Renal cortex interstitium (tissue), 11 donors: ENCODE measurements at regions not wholly inside any gene's neighbourhood (a gene's known extent, or its start where the extent isn't known, plus 50 kb on each side); places are given as distances from the start of the nearest gene placed in this dataset.
A peak's percentile ranks its signal among the peaks of the same experiment; 100 is the strongest.

Experiments
- DNase-seq, 11 donors: peaks; one replicate each; pipeline ENCODE4 v3.0.0-alpha.2; 2013; ENCODE audit warnings: low read depth in 9 of 11, low spot score in 4 of 11; ENCODE audit errors: extremely low read depth in 1 of 11

DNA sequence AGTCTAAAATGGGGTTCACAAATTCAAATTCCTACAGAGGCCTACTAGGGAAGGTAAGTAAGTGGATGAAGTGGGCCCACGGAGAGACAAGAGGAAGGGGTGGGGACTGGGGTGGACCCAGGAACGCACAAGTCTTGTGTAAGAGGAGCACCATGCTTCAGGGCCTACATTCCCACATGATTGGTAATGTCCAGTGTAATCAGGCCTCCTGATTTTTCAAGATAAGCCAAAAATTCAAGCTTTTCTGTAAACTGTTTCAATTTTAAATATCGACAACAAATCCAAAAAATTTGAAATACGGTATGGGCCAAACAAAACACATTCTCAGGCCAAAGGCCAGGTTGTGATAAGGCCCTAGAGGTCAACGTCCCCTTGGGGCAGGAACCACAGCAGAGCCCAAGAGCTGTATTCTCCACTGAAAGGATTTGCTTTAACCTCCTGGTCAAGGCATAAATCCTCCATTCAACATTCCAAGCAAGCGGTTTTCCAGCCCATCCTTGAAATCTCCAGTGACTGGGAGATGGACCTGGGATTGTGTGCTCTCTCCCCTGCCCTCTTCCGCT lies 116.4 kb downstream of the TRIM29 start:
- DNase-seq: no peak

DNA sequence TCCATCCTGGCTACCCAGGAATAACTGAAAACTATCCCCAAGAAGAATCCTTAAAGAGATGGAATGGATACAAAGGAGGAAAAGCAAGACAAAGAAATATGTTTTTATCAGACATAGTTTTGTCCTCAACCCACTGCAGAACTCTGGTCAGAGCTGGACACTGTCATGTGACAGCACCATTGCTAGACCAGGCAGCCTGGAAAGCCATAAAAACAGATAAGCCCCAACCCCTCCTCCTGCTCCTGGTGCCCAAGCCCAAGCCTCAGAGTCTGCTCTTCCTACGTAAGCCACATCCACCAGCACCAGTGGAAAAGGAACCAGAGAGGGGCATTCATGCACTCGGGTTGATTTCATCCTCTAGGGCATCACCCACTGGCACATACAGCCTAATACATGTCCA lies 116.9 kb downstream of the TRIM29 start:
- no peak for DNase-seq

DNA sequence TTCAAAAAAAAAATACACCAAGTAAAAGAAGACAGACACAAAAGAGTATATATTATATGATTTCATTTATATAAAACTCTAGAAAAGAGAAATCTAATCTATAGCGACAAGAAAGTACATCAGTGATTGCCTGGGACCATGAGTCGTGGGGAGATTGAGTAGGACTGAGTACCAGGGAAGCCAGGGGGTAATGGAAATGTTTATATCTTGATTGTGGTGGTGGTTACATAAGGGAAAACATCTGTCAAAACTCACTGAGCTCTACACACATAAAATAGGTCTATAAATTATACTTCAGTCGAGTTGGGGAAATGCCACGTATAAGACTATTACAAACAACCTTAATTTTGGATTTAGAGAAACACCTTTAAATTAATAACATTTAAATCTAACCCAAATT lies 117.4 kb downstream of the TRIM29 start:
- DNase-seq: no peak

- DNase-seq: no peak
These were observed 118.7 kb downstream of the TRIM29 start for GRCh38 chr11:120019191-120019590.

- no peak for DNase-seq
These were observed 120.2 kb downstream of the TRIM29 start for GRCh38 chr11:120017582-120018150.

GRCh38 chr11:120013325-120014250 lies 124.3 kb downstream of the TRIM29 start:
- peak in 7 of 11 donors; percentile 29 to 39 (median 32) for DNase-seq

GRCh38 chr11:120012245-120012644 lies 125.7 kb downstream of the TRIM29 start:
- no peak for DNase-seq

DNA sequence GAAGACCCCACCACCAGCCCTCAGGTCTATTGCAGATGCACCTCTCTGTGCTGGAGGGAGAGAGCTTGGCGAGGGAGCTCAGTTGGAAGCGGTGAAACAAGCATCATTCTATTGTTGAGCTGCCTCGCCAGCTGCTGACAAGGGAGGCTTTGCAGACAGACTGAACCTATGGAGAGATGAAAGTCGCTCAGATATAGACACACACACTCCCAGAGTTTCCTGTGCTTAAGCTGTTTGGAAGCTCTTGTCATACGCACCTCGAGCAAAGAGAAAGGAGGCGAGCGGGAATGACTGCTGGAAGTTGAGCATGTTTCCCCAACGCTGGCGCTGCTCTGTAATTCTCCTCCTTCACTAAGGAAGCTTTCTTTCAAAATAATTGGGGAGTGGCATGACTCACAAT lies 126.1 kb downstream of the TRIM29 start:
- DNase-seq: no peak

DNA sequence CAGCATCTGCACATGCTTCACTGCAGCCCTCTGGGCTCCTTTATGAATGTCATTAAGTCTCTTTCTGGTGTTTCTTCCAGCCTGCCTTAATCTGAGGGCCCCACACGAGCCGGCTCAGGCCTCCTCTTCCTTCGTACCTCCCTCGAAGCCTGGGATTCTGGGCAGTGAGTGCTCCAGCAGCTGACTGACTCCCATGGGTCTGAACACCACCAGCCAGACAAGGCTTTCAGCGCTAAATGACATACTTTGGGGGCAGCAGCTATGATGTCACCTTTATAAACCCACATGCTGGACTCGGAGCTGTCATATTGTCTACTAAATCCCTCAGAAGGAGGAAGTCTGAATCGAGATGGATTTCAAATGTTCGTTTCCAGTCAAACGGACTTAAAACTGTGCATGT lies 127.1 kb downstream of the TRIM29 start:
- no peak for DNase-seq

- DNase-seq: no peak
These were observed 128.0 kb downstream of the TRIM29 start for GRCh38 chr11:120009938-120010337.

- no peak for DNase-seq
These were observed 130.8 kb downstream of the TRIM29 start for GRCh38 chr11:120007144-120007543.

- no peak for DNase-seq
These were observed 133.2 kb downstream of the TRIM29 start for GRCh38 chr11:120004723-120005122.

DNA sequence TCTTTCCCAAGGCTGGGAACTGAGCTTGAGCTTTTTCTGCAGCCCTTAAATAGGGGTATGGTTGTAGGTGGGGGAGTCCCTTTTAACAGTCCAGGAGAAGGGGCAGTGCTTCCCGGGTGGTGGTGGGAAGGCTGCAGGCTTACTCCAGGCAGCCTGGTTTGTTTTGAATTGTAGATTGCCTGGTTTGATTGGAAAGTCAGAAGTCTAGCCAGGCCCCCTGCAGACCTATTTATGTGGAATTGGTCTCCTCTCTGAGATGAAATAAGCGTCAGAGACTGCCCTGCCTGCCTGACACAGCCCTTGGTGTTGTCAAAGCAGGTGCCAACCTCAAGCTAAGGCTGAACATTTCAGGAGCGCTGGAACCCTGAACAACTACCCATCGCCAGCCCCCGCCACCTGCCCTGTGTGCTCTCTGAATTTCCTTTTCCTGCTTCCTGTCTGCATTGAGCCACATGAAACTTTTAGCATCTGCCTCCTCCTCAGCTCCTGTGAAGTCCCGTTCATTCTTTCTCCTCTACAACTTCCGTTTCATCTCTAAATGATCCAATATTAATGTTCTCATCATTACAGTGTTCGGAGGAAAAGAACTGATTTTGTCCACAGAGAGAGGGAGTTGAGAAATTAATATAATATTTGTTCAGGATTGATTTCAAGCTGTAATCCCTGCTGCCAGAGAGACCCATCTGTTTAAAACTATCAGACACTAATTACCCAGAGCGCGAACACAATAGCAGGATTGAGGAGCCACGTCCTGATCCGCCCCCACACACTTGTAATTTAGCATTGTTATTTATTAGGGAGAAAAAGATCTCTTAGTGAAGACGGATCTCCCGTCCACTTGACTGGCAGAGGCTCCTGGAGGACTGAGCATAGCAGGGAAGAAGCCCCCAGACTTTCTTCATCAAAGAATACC lies 136.5 kb downstream of the TRIM29 start:
- no peak for DNase-seq

- DNase-seq: no peak
These were observed 138.7 kb downstream of the TRIM29 start for GRCh38 chr11:119999220-119999619.

DNA sequence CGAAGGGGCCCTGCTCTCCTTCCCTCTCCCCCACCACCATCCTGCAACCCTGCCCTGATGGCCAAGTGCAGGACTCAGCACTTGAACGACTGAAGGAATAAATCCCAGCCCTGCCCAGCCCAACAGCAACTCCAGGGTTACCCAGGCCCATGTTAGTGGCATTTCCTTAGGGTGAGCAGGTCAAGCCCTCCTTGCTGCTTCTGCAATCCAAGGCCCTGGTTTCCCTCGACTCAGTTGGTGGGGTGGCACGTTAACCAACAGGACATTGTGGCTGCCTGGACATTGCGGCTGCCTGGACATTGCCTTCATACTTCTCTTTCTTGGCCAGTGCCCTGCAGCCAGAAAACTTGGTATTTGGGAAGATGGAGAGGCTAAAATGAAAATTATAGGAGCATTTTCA lies 141.4 kb downstream of the TRIM29 start:
- DNase-seq: no peak

DNA sequence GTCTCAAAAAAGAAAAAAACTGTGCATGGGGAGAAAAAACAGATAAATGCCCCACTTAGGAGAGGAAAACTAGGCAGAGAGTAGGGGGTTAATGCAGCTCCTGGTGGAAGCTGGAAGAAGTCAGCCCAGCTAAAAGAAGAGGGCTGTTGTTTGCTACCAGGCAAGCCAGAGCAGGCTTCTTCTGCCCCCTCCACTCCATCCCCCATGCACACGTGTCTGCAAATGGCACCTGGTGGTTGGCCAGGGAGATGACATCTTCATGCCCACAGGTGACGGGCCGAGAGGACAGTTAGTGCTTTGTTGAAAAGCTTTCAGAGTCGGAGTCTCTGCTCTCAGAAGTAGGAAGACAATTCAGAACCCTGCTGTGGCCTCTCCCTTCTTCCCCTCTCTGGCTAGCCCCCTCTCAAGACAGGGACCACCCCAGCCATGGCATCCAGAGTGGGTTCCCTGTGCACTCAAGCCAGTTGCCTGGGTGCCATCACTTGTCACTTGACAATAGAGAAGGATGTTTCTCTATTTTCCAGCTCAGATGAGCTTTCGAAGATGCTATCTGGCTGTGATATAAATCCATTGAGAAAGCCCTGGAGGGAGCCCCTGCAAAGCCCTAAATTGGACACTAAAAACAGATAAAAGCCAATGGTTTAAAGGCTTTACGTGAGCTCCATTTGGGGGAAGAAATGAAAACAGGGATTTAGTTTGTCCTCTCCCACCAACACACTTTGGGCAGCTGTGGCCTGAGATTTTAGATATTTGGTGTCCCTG lies 142.0 kb downstream of the TRIM29 start:
- no peak for DNase-seq

DNA sequence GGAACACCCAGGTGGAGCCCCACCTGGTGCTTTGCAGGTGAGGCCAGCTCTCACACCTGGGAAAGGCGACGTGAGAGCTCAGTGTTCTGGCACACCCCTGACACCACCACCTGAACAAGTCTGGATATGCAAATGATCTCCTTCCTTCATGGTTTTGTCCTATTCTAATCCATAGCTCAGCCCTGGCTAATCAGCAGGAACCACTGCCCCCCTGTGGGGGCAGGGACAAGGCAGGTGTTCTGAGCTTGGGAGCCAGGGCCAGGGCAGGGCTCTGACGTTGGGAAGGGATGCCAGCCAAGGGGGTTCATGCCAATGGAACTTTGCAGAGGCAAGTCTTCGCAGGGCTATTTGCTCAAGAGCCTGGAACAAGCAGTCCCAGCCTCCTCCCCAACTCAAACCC lies 144.2 kb downstream of the TRIM29 start:
- DNase-seq: no peak

GRCh38 chr11:119992171-119993051 lies 145.5 kb downstream of the TRIM29 start:
- DNase-seq: no peak
